GM18502 (cell line): ENCODE measurements at regions not wholly inside any gene's neighbourhood (a gene's known extent, or its start where the extent isn't known, plus 50 kb on each side); places are given as distances from the start of the nearest gene placed in this dataset.

ENCODE experiments used
- ATAC-seq: cut with Tn5 transposase; IDR thresholded peaks from one replicate; pipeline ENCODE4 v1.9.1; 2021; ENCODE audit warnings: mild to moderate bottlenecking; ENCODE audit not compliant: unreplicated experiment, poor library complexity

GRCh38 chr18:25457126-25457525 lies 105.2 kb upstream of the ZNF521 start:
- no peak for ATAC-seq

GRCh38 chr18:25456334-25457010 lies 104.5 kb upstream of the ZNF521 start:
- ATAC-seq = no peak

- ATAC-seq = no peak
Observed at GRCh38 chr18:25455646-25456045, 103.7 kb upstream of the ZNF521 start.

GRCh38 chr18:25455159-25455558 lies 103.2 kb upstream of the ZNF521 start:
- ATAC-seq = no peak

DNA sequence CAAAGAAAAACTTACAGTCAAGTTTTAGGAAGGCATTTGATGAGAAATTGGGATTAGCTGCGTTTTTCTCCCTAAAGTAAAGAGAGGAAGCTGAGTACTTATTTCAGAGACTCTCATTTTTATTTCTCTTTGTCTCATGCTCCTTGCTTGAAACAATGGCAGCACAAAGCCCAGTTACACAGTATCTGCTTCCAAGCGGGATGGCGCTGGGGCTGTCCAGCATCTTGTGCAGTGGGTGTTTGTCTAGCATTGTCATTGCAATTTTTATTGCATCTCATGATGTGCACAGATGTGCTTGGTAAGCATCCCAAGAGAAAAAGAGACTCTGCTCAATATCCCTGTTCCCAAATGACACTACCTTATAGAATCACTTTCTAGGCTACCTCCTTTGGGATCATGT lies 102.8 kb upstream of the ZNF521 start:
- no peak for ATAC-seq

GRCh38 chr18:25454270-25454659 lies 102.3 kb upstream of the ZNF521 start:
- ATAC-seq = no peak

- ATAC-seq = no peak
Observed at GRCh38 chr18:25453556-25454269, 101.7 kb upstream of the ZNF521 start.

GRCh38 chr18:25451077-25451658 lies 99.2 kb upstream of the ZNF521 start:
- ATAC-seq = no peak

DNA sequence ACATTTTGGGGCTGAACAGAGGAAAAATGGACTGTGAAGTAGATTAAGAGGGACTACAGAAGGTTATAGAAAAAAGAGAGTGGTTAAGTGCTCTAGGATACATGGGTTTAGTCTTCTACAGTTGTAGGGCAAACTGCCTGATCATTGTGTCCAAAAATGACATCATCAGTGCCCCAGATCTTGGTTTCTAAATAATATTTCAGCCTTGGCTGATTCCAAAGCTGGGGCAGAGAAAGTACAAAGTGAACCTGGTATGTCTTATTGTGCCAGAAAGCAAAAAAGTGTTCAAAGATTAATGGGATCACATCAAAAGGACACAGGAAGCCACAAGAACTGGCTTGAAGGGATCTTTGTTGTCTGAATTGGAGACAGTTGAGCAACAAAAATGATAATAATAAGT lies 97.1 kb upstream of the ZNF521 start:
- no peak for ATAC-seq

GRCh38 chr18:25446972-25447371 lies 95.0 kb upstream of the ZNF521 start:
- no peak for ATAC-seq

- no peak for ATAC-seq
Observed at GRCh38 chr18:25445430-25445829, 93.5 kb upstream of the ZNF521 start.

DNA sequence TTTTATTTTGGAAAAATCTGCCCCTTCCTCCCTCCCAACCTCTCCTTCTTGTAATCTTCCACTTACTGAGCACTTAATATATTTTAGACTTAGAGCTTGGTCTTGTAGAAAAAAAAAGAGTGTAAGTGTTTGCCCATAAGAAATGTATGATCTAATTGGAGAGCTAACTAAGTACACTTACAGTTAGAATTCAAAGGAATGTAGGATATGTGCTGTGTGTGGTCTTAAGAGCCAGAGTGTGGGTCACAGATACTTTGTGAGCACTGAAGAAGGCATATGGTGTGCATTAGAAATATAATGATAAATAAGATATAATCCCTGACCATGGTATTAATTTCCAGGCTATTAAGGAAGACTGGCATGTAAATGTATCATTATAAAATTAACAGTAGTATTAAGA lies 91.8 kb upstream of the ZNF521 start:
- no peak for ATAC-seq

- no peak for ATAC-seq
Observed at GRCh38 chr18:25435149-25435782, 83.3 kb upstream of the ZNF521 start.

DNA sequence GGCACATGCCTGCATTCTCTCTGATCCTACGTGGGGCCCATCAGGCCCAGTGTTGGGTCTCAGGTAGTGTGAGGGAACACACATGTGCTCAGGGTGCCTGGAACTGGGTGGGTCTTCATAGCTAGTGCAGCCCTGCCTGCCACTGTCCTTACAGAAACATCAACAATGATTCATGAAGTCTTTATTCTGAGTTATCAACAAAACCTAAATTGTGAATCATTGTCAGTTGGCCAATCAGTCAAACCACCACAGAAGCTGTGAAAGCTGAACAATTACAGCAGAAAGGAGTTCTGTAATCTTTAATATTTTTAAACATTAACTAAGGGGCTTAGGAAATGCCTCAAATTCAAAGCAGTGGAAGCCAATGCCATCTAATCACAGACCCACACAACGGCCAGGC lies 82.8 kb upstream of the ZNF521 start:
- no peak for ATAC-seq

DNA sequence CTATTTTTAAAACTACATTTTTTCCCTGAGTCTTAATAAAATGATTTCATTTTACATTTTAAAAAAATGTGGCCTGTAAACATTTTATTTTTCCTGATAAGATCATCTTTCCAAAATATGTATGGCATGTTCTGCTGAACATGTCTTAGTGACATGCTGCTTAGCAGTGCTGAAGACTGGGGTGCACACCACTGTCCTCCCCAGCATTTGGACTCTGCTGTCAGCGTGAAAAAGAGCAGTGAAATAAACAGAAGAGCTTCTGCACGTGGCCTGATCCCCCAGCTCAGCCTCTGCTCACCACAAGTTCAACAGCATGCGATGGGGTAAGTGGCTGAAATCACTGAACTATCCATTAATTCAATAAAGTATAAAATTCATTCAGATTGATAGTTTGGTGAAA lies 81.6 kb upstream of the ZNF521 start:
- ATAC-seq = no peak

GRCh38 chr18:25425024-25425423 lies 73.1 kb upstream of the ZNF521 start:
- no peak for ATAC-seq

DNA sequence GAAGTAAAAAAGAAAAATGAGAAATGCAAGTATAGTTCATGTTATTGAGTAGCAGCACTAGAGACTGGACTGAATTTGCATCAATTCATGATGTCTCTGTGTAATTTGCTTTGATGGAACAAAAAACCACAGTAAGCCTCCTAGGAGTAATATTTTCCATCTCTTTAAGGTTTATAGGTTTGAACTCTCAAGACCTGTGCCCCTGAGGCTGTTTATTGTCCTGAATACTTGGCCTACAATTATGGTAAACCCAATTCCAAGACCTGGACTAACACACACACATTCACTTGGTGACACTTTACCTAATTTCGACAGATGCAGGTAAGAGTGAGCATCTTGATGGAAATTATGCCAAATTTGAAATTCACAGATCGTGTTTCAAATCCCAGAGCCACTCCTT lies 71.8 kb upstream of the ZNF521 start:
- ATAC-seq = no peak

- ATAC-seq = no peak
Observed at GRCh38 chr18:25423267-25423666, 71.3 kb upstream of the ZNF521 start.

DNA sequence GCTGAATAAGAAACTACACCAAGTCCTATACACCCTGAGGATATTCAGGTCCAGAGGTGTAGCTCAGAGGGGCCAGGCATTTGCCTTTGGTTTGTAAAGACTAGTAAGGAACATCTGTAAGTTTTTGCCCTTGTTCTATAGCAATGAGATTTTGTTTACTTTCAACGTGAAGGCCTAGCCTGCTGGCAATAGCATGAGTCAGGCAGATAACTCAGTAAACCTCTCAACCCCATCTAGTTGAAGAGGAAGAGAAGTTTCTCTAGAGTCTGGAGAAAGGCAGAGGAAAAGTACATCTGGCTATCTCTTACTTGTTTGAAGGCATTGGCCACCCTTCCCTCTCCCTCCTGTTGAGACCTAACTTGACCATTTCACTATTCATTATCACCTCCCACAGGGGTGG lies 70.3 kb upstream of the ZNF521 start:
- no peak for ATAC-seq

GRCh38 chr18:25420077-25420825 lies 68.3 kb upstream of the ZNF521 start:
- ATAC-seq = no peak

DNA sequence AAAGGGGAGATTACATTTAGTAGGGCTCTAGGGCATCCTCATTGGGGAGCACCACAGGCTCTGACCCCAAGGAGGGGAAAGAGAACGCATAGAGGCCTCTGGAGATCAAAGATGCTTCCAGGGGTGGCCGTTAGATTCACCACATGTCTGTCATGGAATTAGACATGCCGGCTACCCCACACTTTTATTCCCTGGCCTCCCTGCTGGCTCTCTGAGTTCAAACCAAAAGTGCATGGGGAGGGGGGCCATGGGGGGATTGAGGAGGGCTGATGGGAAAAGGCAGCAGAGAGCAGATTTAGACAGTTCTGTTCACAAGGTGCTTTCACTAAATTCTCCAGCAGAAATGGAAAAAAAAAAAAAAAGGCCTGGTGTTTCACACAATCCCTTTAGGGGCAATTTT lies 64.4 kb upstream of the ZNF521 start:
- ATAC-seq = no peak
